Ishikawa (cell line): ENCODE measurements at regions not wholly inside any gene's neighbourhood (a gene's known extent, or its start where the extent isn't known, plus 50 kb on each side); places are given as distances from the start of the nearest gene placed in this dataset.

Experiments
- CEBPB ChIP-seq: IDR thresholded peaks from 2 replicates; pipeline ENCODE4 v1.6.1; 2012
- CREB1 ChIP-seq: IDR thresholded peaks from 2 replicates; pipeline ENCODE4 v1.6.1; 2012; ENCODE audit warnings: low read depth
- EGR1 ChIP-seq: IDR thresholded peaks from 2 replicates; pipeline ENCODE4 v1.6.1; 2012
- FOXM1 ChIP-seq: IDR thresholded peaks from 2 replicates; pipeline ENCODE4 v1.6.1; 2012; ENCODE audit warnings: low read depth, borderline replicate concordance
- NFIC ChIP-seq: IDR thresholded peaks from 2 replicates; pipeline ENCODE4 v1.6.1; 2012
- RAD21 ChIP-seq: IDR thresholded peaks from 2 replicates; pipeline ENCODE4 v1.6.1; 2012; ENCODE audit warnings: low read depth
- TAF1 ChIP-seq: IDR thresholded peaks from 2 replicates; pipeline ENCODE4 v1.6.1; 2012; ENCODE audit warnings: low read depth, mild to moderate bottlenecking
- TEAD4 ChIP-seq: IDR thresholded peaks from 2 replicates; pipeline ENCODE4 v1.6.1; 2012
- YY1 ChIP-seq: IDR thresholded peaks from 2 replicates; pipeline ENCODE4 v1.6.1; 2012; ENCODE audit warnings: low read depth
- TF ChIP-seq, protein P1 (sequence below): IDR thresholded peaks from 2 replicates; pipeline ENCODE4 v1.6.1; 2012; ENCODE audit warnings: low read depth, mild to moderate bottlenecking
- TF ChIP-seq, protein P2 (sequence below): IDR thresholded peaks from 2 replicates; pipeline ENCODE4 v1.6.1; 2012

DNA sequence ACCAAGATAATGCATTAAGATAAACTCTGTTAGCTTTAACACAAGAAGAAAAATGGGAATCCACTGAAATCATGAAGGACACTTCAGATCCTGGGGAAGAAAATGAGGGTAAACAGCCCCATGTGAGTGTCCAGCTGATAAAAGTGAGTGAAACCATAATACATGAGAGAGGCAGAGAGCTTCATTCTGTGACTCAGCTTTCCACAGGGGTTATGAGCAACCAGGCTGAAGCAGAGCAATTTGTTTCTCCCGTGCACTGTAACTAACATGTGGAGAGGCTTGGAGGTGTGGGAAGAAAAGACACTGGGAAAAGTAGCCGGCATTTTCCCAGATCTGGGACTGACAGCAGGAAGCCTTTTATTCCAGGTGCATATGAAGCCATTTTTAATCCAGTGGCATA is 971.7 kb downstream of the ANKRD7 start:
- no peak for TF ChIP-seq NFIC
- TF ChIP-seq, protein P1, sequence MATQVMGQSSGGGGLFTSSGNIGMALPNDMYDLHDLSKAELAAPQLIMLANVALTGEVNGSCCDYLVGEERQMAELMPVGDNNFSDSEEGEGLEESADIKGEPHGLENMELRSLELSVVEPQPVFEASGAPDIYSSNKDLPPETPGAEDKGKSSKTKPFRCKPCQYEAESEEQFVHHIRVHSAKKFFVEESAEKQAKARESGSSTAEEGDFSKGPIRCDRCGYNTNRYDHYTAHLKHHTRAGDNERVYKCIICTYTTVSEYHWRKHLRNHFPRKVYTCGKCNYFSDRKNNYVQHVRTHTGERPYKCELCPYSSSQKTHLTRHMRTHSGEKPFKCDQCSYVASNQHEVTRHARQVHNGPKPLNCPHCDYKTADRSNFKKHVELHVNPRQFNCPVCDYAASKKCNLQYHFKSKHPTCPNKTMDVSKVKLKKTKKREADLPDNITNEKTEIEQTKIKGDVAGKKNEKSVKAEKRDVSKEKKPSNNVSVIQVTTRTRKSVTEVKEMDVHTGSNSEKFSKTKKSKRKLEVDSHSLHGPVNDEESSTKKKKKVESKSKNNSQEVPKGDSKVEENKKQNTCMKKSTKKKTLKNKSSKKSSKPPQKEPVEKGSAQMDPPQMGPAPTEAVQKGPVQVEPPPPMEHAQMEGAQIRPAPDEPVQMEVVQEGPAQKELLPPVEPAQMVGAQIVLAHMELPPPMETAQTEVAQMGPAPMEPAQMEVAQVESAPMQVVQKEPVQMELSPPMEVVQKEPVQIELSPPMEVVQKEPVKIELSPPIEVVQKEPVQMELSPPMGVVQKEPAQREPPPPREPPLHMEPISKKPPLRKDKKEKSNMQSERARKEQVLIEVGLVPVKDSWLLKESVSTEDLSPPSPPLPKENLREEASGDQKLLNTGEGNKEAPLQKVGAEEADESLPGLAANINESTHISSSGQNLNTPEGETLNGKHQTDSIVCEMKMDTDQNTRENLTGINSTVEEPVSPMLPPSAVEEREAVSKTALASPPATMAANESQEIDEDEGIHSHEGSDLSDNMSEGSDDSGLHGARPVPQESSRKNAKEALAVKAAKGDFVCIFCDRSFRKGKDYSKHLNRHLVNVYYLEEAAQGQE, result no peak
- no peak for TF ChIP-seq CEBPB
- no peak for TF ChIP-seq EGR1
- no peak for TF ChIP-seq CREB1
- TF ChIP-seq TEAD4, result no peak
- no peak for TF ChIP-seq YY1
- TF ChIP-seq TAF1, result no peak
- TF ChIP-seq, protein P2, sequence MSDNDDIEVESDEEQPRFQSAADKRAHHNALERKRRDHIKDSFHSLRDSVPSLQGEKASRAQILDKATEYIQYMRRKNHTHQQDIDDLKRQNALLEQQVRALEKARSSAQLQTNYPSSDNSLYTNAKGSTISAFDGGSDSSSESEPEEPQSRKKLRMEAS, result no peak
- no peak for TF ChIP-seq FOXM1
- no peak for TF ChIP-seq RAD21
